Activated T-helper 17 cell treated with anti-CD3 and anti-CD28 coated beads, Interleukin-2, amount 50 U/mL, for 72 hours (primary cell): ENCODE measurements at regions not wholly inside any gene's neighbourhood (a gene's known extent, or its start where the extent isn't known, plus 50 kb on each side); places are given as distances from the start of the nearest gene placed in this dataset.
"Not testable (repeated sequence)": the region's sequence is repeated elsewhere in the genome, so short reads cannot be mapped to it uniquely, and the experiment has no call there.

Source experiments
- ATAC-seq: fragments of 150-1000 bp; cut with Tn5 transposase; replicated peaks from 2 replicates; pipeline ENCODE4 v1.10.0; 2021; ENCODE audit warnings: mild to moderate bottlenecking, moderate library complexity
- H3K27ac Mint-ChIP-seq: one replicate; pipeline ENCODE4 v1.8.0; 2022; ENCODE audit warnings: mixed read lengths
- H3K27me3 Mint-ChIP-seq: one replicate; pipeline ENCODE4 v1.8.0; 2022; ENCODE audit warnings: mixed read lengths
- H3K36me3 Mint-ChIP-seq: one replicate; pipeline ENCODE4 v1.8.0; 2022; ENCODE audit warnings: low read depth, mild to moderate bottlenecking, mixed read lengths
- H3K4me1 Mint-ChIP-seq: one replicate; pipeline ENCODE4 v1.8.0; 2022; ENCODE audit warnings: mixed read lengths
- H3K4me3 Mint-ChIP-seq: one replicate; pipeline ENCODE4 v1.8.0; 2022; ENCODE audit warnings: mild to moderate bottlenecking, mixed read lengths
- H3K9me3 Mint-ChIP-seq: one replicate; pipeline ENCODE4 v1.8.0; 2022; ENCODE audit warnings: mixed read lengths

DNA sequence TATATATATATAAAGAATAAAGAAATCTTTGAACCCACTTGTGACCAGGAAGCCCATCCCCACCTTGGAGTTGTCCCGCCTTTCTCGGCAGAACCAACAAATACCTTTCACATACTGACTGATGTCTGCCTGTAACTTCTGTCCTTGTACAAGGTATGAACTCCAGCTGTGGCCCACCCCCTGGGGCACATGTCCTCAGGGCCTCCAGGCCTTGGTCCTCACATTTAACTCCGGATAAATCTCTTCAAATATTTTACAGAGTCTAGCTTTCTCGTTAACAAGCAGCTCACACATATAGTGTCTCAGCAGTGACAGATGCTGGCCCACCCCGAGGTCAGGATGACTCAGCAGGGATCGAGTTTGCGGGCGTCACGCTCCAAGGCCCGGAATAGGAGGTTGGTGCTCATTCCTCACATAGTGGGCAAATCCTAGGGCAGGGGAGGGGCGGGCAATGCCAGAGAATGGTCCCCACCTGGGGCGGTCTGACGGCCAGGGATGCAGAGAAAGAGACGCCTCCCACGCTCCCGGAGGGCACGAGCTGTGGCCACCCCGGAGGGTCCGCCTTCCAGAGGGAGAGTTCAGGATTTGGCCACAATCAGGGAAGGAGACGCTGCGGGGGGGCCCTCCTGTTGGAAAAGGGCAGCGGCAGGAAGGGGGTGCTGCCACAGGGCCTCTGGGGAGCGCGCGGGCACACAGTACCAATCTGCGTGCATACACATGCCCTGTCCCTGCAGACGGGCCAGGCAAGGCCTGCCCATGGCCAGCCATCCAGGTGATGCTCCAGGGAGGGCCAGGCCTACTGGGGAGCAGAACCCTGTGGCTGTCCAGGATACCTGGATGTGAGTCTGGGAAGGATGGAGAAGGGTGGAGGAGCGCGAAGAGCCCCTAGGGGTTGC, 87.8 kb upstream of the METTL9 start:
- H3K4me1 Mint-ChIP-seq = peaks cover 69% of the 10 kb centered on the region
- peaks cover 96% of the 10 kb centered on the region for H3K36me3 Mint-ChIP-seq
- not testable (repeated sequence) for H3K9me3 Mint-ChIP-seq, ATAC-seq, H3K27me3 Mint-ChIP-seq
- H3K27ac Mint-ChIP-seq = peak overlapping the region; percentile 95
- peak overlapping the region; percentile 51 for H3K4me3 Mint-ChIP-seq

DNA sequence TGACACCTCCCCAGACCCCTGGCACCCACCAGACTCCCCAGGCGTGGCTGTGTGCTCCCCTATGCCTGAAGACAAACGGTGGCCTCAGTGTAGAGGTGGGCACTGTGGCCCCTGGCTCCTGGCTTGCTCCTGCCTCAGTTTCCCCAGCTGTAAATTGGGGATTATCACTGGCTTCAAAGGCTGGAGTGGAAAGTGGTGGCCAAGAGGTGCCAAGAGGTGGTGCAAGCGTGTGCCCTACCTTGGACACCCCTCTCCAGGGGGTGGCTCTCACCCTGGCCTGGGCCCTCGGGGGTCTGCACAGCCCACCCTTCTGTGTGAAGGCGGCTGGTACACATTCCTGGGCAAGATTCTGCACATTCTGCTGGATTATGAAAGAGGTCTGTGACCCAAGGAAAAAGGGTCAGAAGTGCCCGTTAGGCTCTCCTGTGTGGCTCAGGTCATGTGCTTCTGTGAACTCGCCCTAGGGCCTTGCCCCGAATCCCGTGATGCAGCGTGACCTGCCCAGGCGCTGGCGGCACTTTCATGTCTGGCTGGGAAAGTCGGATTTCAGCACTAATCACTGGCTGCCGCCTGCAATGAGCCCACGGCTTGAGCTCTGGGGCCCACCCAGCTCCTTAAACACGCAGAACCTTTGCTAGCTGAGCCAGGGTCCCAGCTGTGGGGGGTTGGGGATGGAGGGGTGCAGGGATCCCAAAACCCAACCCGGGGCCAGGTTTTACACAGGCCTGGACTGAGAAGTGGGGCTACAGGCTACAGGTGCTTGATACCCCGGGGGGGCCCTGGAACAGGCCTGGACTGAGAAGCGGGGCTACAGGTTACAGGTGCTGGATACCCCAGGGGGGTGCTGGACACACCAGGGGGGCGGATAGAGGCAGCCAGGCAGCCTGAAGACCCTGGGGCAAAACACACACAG, 86.8 kb upstream of the METTL9 start:
- peaks cover 96% of the 10 kb centered on the region for H3K36me3 Mint-ChIP-seq
- not testable (repeated sequence) for ATAC-seq, H3K9me3 Mint-ChIP-seq, H3K27me3 Mint-ChIP-seq
- H3K4me1 Mint-ChIP-seq = peaks cover 59% of the 10 kb centered on the region
- peak overlapping the region; percentile 16 for H3K4me3 Mint-ChIP-seq
- peak overlapping the region; percentile 95 for H3K27ac Mint-ChIP-seq

DNA sequence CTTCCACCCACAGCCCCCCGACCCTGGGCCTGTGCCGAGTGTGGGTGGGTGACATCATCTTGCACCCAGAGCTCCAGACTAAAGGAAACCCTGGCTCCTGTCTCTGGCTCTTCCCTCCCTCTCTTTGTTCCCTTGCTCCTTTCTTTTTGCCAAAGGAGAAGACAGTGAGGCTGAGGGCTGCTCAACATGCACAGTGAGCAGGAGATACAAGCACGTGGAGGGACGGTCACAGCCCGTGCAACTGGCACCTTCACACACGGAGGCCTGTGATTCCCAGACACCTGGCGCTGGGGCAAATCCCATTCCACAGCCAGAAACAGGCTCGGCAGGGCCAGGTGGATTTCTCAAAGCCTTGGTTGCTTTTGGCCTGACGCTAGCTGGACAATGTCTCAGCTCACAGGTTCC, 86.0 kb upstream of the METTL9 start:
- not testable (repeated sequence) for H3K27me3 Mint-ChIP-seq, ATAC-seq, H3K9me3 Mint-ChIP-seq
- Mint-ChIP-seq H3K36me3 (peaks cover 96% of the 10 kb centered on the region), H3K27ac (peak overlapping the region; percentile 80), H3K4me1 (peaks cover 55% of the 10 kb centered on the region), H3K4me3 (peak overlapping the region; percentile 97)

DNA sequence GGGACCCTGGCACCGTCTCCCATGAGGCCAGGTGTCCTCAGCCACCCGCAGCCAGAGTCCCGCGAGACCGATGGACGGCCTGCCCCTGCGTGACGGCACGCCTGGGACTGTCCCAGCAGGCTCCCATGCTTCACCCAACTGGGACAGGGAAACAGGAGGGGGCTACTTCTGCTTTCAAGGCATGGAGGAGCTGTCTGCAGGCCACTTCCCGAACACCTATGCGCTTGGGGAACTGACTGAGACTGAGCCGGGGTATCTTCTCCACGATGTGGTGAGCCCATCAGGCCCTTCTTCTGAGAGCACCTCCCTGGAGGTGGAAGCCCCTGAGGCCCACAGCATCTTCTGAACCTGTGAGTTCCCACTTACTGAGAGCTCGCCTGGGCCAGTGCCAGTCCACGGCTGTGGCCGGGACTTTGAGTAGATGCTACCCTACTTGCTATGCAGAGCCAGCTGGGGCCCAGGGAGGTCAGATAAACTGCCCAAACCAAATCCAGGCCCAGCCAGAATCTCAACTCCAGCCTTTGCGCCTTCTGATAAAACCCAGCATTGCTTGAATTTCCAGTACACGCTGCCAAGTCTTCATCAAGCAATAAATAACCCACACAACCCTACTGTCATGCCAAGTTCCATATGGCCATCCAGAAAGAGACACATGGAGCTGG, 85.4 kb upstream of the METTL9 start:
- ATAC-seq, H3K27me3 Mint-ChIP-seq, H3K9me3 Mint-ChIP-seq: not testable (repeated sequence)
- H3K4me3 Mint-ChIP-seq = peak overlapping the region; percentile 97
- peak overlapping the region; percentile 80 for H3K27ac Mint-ChIP-seq
- H3K4me1 Mint-ChIP-seq = peaks cover 50% of the 10 kb centered on the region
- H3K36me3 Mint-ChIP-seq = peaks cover 96% of the 10 kb centered on the region

DNA sequence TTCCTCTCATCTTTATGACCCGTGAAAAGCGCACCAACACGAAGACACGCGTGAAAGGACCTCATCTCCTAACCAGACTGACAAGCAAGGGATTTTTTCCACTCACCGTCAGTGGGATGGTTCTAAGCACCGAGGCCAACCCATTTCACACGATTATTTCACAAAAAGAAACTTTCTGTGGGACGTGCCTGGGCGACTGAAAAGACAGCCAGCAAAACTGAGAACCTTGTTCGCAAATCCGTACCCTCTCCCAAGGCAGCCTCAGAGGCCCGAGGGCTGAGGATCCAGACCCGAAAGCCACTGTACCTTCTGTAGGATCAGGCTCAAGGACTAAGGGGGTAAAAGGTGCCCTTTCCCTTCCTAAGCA, 84.9 kb upstream of the METTL9 start:
- peak overlapping the region; percentile 80 for H3K27ac Mint-ChIP-seq
- not testable (repeated sequence) for H3K27me3 Mint-ChIP-seq, ATAC-seq, H3K9me3 Mint-ChIP-seq
- peaks cover 47% of the 10 kb centered on the region for H3K4me1 Mint-ChIP-seq
- peaks cover 96% of the 10 kb centered on the region for H3K36me3 Mint-ChIP-seq
- H3K4me3 Mint-ChIP-seq = peak overlapping the region; percentile 97

DNA sequence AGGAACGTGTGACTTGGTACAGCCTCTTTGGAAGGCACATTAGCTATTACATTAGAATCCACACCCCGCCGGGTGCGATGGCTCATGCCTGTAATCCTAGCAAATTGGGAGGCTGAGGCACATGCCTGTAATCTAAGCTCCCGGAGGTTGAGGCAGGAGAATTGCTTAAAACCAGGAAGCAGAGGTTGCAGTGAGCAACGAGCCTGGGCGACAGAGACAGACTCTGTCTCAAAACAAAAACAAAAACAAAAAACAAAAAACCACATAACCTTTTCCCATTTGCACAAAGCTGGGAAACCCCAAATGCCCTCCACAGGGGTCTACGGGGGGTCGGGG, 82.7 kb upstream of the METTL9 start:
- H3K27ac Mint-ChIP-seq = not testable (repeated sequence)
- peaks cover 33% of the 10 kb centered on the region for H3K4me1 Mint-ChIP-seq

DNA sequence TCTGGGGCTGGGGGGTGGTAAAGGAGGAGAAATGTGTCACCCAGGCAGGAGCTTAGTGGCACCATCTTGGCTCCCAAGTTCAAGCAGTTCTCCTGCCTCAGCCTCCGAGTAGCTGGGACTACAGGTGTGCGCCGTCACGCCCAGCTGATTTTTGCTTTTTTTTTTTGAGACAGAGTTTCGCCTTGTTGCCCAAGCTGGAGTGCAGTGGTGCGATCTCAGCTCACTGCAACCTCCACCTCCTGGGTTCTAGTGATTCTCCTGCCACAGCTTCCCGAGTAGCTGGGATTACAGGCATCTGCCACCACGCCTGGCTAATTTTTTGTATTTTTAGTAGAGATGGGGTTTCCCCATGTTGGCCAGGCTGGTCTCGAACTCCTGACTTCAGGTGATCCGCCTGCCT, 82.1 kb upstream of the METTL9 start:
- peaks cover 32% of the 10 kb centered on the region for H3K4me1 Mint-ChIP-seq
- H3K27me3 Mint-ChIP-seq, H3K9me3 Mint-ChIP-seq, ATAC-seq: not testable (repeated sequence)
- H3K4me3 Mint-ChIP-seq = peak overlapping the region; percentile 97
- peak overlapping the region; percentile 100 for H3K27ac Mint-ChIP-seq
- peaks cover 74% of the 10 kb centered on the region for H3K36me3 Mint-ChIP-seq

More for the DNA sequence above, 82.7 kb upstream of the METTL9 start:
- H3K27me3 Mint-ChIP-seq, H3K9me3 Mint-ChIP-seq, ATAC-seq: not testable (repeated sequence)
- Mint-ChIP-seq H3K4me3 (peak overlapping the region; percentile 97), H3K36me3 (peaks cover 80% of the 10 kb centered on the region)

DNA sequence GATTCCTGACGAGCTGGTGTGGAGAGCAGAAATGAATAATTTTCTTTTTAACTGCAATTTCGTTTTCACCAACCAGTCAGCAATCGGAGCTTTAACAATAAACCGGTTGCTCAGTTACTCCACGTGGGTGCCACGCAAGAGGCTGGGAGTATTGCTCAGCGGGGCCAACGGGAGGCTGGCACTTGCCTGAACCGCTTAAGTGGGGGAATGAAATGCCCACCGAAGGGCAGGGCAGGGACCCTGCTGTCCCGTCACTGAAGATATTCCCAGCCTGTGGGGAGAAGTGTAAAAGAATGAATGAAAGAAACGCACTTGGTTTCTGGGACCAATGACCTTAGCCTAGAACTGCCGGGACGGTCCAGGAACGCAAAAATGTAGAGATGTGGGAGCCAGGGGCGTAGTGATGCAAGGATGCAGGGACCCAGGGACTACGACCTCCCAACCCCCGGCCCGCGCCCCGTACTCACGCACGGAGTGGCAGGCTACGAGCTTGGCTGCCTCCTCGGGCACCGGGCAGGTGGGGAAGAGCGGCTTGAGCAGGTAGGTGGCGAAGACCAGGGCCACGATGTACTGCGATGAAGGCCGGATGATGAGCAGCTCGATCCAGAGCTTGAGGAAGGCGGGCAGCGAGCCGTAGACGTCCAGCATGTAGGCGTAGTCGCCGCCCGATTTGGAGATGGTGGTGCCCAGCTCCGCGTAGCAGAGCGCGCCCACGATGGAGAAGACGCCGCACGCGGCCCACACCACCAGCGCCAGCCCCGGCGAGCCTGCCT, 79.8 kb upstream of the METTL9 start:
- peak overlapping the region; percentile 97 for H3K4me3 Mint-ChIP-seq
- not testable (repeated sequence) for H3K27me3 Mint-ChIP-seq, H3K9me3 Mint-ChIP-seq
- H3K27ac Mint-ChIP-seq = peak overlapping the region; percentile 100
- H3K36me3 Mint-ChIP-seq = peaks cover 55% of the 10 kb centered on the region
- H3K4me1 Mint-ChIP-seq = peaks cover 19% of the 10 kb centered on the region
- ATAC-seq = peak; percentile 61

DNA sequence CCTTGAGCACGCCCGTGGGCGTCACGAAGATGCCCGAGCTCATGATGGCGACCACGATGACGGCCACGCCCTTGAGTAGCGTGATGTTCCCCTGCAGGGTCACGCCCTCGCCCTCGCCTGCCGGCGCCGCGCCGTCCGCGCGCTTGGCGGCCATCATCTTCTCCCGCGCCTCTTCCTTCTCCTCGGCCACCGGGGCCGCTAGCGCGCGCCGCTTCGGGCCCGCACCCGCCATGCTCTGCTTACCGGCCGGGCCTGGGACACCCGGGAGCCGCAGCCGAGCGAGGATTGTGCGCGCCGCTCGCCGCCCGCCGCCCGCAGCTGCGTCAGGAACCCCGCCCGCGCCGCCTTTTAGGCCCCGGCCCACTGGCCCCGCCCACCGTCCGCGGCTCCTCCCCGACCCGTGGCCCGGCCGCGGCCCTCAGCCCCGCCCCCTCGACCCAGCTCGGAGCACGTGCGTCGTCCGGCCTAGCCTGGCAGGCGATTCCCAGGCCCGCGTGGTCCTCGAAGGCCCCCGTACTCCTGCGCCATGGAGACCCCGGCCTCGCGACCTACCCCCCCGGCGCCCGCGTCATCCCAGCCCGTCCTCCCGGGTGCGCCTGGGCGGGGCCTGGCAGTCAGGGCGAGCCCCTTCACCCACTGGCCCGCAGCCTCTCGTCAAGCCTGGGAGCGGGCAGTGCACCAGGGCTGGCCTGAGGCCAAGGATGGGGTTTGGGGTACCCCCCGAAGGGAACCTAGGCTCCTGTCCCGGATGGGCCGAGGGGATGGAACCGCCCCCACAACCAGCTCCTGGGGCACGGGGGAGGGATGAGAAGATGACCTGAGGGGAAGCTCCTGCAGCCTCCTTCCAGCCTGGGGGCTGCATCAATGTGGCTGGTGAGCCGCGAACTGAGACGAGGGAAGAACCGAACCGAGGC, 79.0 kb upstream of the METTL9 start:
- H3K9me3 Mint-ChIP-seq, H3K27me3 Mint-ChIP-seq: not testable (repeated sequence)
- peaks cover 47% of the 10 kb centered on the region for H3K36me3 Mint-ChIP-seq
- peak overlapping the region; percentile 97 for H3K4me3 Mint-ChIP-seq
- H3K27ac Mint-ChIP-seq = peak overlapping the region; percentile 100
- peaks cover 15% of the 10 kb centered on the region for H3K4me1 Mint-ChIP-seq
- ATAC-seq = peak; percentile 62

DNA sequence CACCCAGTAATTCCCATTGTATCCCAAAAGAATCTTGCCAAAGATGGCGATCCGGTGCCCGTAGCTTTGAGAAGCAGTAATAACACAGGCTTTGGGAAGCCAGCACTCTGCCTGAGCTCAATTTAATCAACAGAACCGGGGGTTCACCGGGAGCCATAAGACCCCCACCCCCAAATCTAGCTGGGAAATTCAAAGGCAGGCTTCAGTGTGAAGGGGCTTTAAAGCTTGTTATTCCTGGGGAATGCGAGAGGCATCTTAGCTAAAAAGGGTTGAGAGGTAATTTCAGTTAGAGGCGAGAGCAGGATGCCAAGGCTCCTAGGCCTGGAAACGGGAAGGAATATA, 78.4 kb upstream of the METTL9 start:
- ATAC-seq, H3K4me1 Mint-ChIP-seq, H3K27ac Mint-ChIP-seq, H3K9me3 Mint-ChIP-seq, H3K4me3 Mint-ChIP-seq, H3K27me3 Mint-ChIP-seq: not testable (repeated sequence)
- peaks cover 40% of the 10 kb centered on the region for H3K36me3 Mint-ChIP-seq

DNA sequence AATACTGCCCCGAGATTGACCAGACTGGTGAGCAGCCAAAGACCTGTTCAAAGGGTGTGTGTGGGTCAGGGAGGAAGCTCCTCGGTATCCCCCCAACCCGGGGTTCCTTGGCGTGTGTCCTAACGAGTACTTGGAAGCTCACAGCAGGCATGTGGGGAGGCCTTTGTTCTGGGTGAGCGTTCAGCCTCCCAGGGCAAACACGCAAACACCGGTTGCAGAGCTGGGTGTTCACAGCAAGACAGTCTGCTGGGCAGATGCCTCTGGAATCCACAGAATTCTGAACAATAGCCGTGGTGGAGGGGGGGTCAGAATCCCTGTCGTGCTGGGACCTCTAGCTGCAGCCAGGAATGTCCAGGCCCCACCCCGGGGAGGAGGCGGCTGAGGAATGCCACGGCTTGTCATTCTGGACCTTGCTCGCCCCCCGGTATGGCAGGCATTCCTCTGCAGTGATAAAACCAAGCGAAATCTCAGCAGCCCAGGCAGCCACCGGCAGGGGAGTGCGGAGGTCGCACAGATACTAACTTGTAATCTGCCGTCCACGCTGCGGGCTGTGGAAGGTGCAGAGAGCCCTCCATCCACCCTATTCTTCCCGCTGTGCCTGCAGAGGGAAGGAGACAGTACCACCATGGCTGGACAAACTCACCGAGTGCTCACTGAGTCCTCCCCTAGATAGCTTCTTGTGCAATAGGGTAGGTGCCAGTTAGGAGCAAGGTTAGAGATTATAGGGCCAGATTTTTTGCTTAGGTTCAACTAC, 77.8 kb upstream of the METTL9 start:
- H3K27me3 Mint-ChIP-seq, H3K9me3 Mint-ChIP-seq, ATAC-seq, H3K27ac Mint-ChIP-seq, H3K4me1 Mint-ChIP-seq, H3K4me3 Mint-ChIP-seq: not testable (repeated sequence)
- peaks cover 35% of the 10 kb centered on the region for H3K36me3 Mint-ChIP-seq

DNA sequence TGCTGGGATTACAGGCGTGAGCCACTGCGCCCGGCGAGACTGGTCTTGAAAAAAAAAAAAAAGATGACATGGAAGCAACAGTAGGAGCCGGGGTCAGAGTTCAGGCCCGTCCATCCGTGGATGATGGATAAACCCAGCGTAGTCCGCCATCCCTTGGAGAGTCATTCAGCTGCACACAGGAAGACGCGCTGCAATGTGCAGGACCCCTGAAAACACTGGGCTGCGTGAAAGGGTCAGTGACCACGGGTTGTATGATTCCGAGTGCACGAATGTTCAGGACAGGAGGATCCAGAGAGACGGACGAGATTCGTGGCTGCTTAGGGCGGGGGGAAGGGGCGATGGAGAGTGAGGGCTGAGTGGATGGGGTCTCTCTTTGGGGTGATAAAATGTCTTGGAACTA, 76.5 kb upstream of the METTL9 start:
- H3K36me3 Mint-ChIP-seq = peaks cover 23% of the 10 kb centered on the region
- H3K9me3 Mint-ChIP-seq, H3K27ac Mint-ChIP-seq, ATAC-seq, H3K27me3 Mint-ChIP-seq, H3K4me3 Mint-ChIP-seq, H3K4me1 Mint-ChIP-seq: not testable (repeated sequence)
